Lower leg skin (tissue), 3 donors: ENCODE measurements at regions not wholly inside any gene's neighbourhood (a gene's known extent, or its start where the extent isn't known, plus 50 kb on each side); places are given as distances from the start of the nearest gene placed in this dataset.

Source experiments
- POLR2A ChIP-seq, 2 donors: fragments of 450-650 bp; IDR thresholded peaks; one replicate each; pipeline ENCODE4 v1.6.1; 2016 to 2017; ENCODE audit warnings: antibody characterized with exemption in 2 of 2, mild to moderate bottlenecking in 1 of 2, moderate library complexity in 1 of 2
- TF ChIP-seq, protein P1 (sequence below), 3 donors: fragments of 450-650 bp; IDR thresholded peaks; one replicate each; pipeline ENCODE4 v1.5.1; 2016; ENCODE audit warnings: antibody characterized with exemption in 3 of 3, mild to moderate bottlenecking in 3 of 3, moderate library complexity in 2 of 3

DNA sequence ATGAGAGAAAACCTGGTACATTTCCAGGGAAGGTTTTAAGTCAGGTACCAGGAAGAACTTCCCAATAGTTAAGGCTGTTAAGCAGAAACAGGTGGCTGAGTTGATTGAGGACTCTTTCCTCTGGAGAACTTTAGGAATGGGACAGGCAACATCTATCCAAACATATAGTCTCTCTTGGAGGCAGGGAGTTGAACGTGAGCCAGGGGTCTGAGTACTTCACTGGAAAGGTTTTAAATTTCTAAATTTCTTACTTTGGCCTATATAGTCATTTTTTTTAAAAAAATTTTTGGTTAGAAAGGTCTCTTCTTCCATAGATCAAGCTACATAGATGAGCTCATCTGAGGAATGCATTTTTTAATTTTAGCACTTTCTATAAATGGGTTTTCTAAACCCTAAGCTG, 261.4 kb upstream of the TCF4 start:
- TF ChIP-seq, protein P1, sequence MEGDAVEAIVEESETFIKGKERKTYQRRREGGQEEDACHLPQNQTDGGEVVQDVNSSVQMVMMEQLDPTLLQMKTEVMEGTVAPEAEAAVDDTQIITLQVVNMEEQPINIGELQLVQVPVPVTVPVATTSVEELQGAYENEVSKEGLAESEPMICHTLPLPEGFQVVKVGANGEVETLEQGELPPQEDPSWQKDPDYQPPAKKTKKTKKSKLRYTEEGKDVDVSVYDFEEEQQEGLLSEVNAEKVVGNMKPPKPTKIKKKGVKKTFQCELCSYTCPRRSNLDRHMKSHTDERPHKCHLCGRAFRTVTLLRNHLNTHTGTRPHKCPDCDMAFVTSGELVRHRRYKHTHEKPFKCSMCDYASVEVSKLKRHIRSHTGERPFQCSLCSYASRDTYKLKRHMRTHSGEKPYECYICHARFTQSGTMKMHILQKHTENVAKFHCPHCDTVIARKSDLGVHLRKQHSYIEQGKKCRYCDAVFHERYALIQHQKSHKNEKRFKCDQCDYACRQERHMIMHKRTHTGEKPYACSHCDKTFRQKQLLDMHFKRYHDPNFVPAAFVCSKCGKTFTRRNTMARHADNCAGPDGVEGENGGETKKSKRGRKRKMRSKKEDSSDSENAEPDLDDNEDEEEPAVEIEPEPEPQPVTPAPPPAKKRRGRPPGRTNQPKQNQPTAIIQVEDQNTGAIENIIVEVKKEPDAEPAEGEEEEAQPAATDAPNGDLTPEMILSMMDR (IDR thresholded peaks at IDR 0.05): no peak
- TF ChIP-seq POLR2A (IDR thresholded peaks at IDR 0.05): no peak
